Ovary (tissue), 7 donors: ENCODE measurements at regions not wholly inside any gene's neighbourhood (a gene's known extent, or its start where the extent isn't known, plus 50 kb on each side); places are given as distances from the start of the nearest gene placed in this dataset.

Experiments
- DNase-seq, 5 donors: peaks; one replicate each; pipeline ENCODE4 v3.0.0-alpha.2; 2019 to 2020
- H3K27ac ChIP-seq, 2 donors: fragments of 200-600 bp; one replicate each; pipeline versions ENCODE4 v1.5.1 to v1.8.0; 2019 to 2022
- H3K27me3 ChIP-seq: fragments of 200-600 bp; one replicate; pipeline ENCODE4 v1.8.0; 2022
- H3K36me3 ChIP-seq: fragments of 200-600 bp; sonication (generic); one replicate; pipeline ENCODE4 v1.5.1; 2019
- H3K4me1 ChIP-seq: one replicate; pipeline ENCODE4 v1.8.1; 2013; ENCODE audit warnings: mild to moderate bottlenecking, moderate library complexity; ENCODE audit not compliant: insufficient read depth
- H3K4me3 ChIP-seq: fragments of 200-600 bp; sonication (generic); one replicate; pipeline ENCODE4 v1.5.1; 2017
- H3K9me3 ChIP-seq, 2 donors: fragments of 200-600 bp in 1 of 2; sonication (generic) in 1 of 2; one replicate each; pipeline versions ENCODE4 v1.5.1 to v1.8.1; 2013 to 2019; ENCODE audit warnings: mild to moderate bottlenecking in 1 of 2, moderate library complexity in 1 of 2
- EP300 ChIP-seq: sonication (generic); formaldehyde crosslinking; IDR thresholded peaks from one replicate; pipeline ENCODE4 v1.6.1; 2017; ENCODE audit warnings: antibody characterized with exemption
- POLR2A ChIP-seq: fragments of 450-650 bp; IDR thresholded peaks from one replicate; pipeline ENCODE4 v1.6.1; 2017; ENCODE audit warnings: antibody characterized with exemption, mild to moderate bottlenecking, moderate library complexity
- WGBS, 3 donors: extraction: QIAGEN DNeasy Blood & Tissue Kit in 1 of 3; methylation state at CpG; one replicate each; pipeline versions ENCODE4 v1.1.5 to v1.1.7; 2013 to 2017; 5-methylcytosine and 5-hydroxymethylcytosine counted together
- intact Hi-C, 4 donors: fragments of 100-400 bp; cut with DNase I; formaldehyde crosslinking; loops; one replicate each; pipeline versions ENCODE4 v1.11.0 to v1.15.1; 2022 to 2023
- TF ChIP-seq, protein P1 (sequence below), 3 donors: fragments of 450-650 bp in 2 of 3; fragments of 200-600 bp in 1 of 3; IDR thresholded peaks; one replicate each; pipeline versions ENCODE4 v1.5.1 to v1.8.0; 2016 to 2022; ENCODE audit warnings: antibody characterized with exemption in 3 of 3, mild to moderate bottlenecking in 1 of 3
- donor health status: DM: no; HTN: no; CAD: no; lungs with moderate emphysema.
- donor health status: DM: no; HTN: no; CAD: no.
- donor health status: Bipolar disorder and iron deficiency.
- donor health status: DM: no; HTN: no; CAD: no.
- donor health status: DM: yes; HTN: yes; CAD: no.

DNA sequence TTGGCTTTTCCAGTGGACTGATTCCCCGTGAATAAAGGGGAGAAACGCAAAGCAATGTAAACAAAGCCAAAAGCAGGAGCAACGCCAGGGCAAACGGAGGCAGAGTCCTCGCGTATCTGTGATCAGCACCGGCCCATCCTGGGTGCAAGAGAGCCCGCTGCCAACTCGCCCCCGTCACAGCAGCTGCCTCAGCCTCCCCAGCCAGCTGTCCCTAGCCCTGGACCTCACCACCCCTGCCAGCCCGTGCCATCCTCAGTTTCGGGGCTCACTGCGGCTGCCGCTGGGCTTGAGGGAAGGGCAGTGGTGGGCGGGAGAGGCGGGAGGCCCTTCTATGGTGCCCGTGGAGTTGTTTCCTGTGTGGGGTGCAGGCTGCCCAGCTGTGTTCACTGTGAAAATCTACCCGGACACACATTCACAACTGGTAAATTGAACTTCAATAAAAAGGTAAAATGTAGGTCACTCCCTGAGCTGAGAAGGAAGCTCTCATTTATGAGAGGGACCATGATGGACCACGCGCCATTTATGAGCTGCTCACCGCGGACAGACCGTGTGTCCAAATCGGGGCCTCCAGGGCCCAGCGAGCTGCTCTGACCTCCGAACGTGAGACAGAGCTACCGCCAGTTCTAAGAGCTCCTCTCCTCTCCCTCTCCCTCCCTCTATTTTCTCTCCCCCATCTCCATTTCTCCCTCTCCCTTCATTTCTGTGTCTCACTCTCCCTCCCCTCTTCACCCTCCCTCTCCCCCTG, 330.5 kb upstream of the SFSWAP start:
- Histone ChIP-seq H3K27ac (no peak overlapping the region), H3K27me3 (no peaks in the 10 kb centered on the region), H3K4me1 (peaks cover 10% of the 10 kb centered on the region), H3K36me3 (no peaks in the 10 kb centered on the region), H3K4me3 (no peak overlapping the region), H3K9me3 (no peaks in the 10 kb centered on the region)
- no peak for TF ChIP-seq EP300
- no peak for TF ChIP-seq POLR2A
- TF ChIP-seq, protein P1, sequence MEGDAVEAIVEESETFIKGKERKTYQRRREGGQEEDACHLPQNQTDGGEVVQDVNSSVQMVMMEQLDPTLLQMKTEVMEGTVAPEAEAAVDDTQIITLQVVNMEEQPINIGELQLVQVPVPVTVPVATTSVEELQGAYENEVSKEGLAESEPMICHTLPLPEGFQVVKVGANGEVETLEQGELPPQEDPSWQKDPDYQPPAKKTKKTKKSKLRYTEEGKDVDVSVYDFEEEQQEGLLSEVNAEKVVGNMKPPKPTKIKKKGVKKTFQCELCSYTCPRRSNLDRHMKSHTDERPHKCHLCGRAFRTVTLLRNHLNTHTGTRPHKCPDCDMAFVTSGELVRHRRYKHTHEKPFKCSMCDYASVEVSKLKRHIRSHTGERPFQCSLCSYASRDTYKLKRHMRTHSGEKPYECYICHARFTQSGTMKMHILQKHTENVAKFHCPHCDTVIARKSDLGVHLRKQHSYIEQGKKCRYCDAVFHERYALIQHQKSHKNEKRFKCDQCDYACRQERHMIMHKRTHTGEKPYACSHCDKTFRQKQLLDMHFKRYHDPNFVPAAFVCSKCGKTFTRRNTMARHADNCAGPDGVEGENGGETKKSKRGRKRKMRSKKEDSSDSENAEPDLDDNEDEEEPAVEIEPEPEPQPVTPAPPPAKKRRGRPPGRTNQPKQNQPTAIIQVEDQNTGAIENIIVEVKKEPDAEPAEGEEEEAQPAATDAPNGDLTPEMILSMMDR (IDR thresholded peaks at IDR 0.05) = no peak
- intact Hi-C loops = no loop called here
- WGBS, 3 donors = 55 to 67% (median 56%) methylated on average over 28 of the region's 28 CpGs
- peak in 1 of 5 donors; percentile 31 for DNase-seq

DNA sequence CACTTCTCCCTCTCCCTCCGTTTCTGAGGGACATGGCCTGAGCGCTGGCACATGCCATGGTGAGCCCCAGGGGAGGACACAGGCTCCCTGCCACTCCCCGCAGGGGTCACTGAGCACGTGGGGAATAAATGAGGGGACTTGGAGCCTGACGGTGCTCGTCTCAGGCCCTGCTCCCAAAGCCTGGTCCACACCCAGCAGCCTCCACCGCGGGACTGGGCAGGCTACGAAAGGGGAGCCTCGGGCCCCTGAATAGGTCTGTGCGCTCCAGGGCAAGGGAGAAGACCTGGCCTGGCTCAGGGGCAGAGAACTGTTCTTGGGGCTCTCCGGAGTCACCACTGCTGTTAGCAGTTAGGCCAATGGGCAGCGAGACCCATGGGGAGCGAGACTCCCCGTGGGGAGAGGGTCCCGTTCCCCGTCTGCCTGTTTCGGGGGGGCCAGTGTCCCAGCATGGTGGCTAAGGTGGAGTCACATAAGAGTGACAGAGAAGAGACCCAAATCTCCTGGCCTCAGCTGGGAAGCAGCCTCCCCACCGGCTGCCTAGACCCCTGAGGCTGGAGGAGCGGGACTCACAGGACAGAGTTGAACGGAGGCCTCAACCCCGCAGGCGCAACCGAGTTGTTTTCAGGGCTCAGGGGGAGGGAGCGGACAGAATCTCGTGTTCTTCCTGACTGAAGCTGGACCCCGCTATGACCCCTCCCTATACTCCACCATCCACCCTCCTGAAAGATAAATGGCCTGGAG, 329.8 kb upstream of the SFSWAP start:
- no peak overlapping the region for H3K27ac ChIP-seq
- H3K9me3 ChIP-seq = no peaks in the 10 kb centered on the region
- TF ChIP-seq, protein P1 (IDR thresholded peaks at IDR 0.05) = no peak
- no peak for TF ChIP-seq EP300
- no peak for TF ChIP-seq POLR2A
- 63 to 80% (median 76%) methylated on average over 27 of the region's 27 CpGs for WGBS, 3 donors
- DNase-seq = peak in 1 of 5 donors; percentile 12
- peaks cover 2% of the 10 kb centered on the region for H3K4me1 ChIP-seq
- intact Hi-C loops = no loop called here
- no peaks in the 10 kb centered on the region for H3K36me3 ChIP-seq
- H3K4me3 ChIP-seq = no peak overlapping the region
- H3K27me3 ChIP-seq = no peaks in the 10 kb centered on the region

DNA sequence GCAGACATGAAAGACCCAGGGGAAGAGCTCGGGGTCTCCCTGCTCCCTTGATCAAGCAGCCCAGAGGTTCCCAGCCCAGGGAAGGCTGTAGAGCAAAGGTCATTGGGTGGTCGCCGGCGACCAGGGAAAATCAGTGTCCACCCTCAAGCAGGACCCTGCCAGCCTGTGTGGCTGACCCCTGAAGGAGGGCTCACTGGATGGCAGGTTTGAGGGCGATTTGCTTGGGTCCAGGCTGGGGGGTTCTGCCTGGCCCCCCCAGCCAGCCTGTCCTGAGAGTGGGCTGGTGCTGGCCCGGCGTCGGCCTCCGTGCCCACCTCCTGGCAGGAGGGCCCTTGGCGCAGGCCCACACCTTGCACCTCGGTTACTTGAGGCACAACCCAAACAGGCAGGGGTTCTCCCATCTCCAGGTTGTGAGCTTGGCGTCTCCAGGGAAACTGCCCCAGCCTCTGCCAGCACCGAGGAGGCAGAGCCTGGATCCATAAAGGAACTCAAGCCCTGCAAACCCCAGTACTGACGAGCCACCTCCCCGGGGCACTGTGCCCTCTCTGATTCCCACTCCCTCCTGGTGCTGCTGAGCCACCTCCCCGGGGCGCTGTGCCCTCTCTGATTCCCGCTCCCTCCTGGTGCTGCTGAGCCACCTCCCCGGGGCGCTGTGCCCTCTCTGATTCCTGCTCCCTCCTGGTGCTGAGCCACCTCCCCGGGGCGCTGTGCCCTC, 329.0 kb upstream of the SFSWAP start:
- TF ChIP-seq POLR2A = no peak
- no peak for TF ChIP-seq EP300
- TF ChIP-seq, protein P1 (IDR thresholded peaks at IDR 0.05) = no peak
- H3K27me3 ChIP-seq = no peaks in the 10 kb centered on the region

DNA sequence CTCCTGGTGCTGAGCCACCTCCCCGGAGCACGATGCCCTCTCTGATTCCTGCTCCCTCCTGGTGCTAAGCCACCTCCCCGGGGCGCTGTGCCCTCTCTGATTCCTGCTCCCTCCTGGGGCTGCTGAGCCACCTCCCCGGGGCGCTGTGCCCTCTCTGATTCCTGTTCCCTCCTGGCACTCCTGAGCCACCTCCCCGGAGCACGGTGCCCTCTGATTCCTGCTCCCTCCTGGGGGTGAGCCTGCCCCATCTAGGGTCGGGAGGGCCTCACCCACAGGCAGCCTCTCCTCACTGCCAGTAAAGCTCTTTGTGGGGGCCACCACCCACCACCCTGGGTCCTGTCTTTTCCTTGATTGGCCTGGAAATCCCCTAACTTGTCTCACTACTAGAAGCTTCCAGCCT, 327.6 kb upstream of the SFSWAP start:
- WGBS, 3 donors = 81 to 91% (median 86%) methylated on average over 8 to 9 of the region's 9 CpGs
- peaks cover 2% of the 10 kb centered on the region for H3K4me1 ChIP-seq
- no peak overlapping the region for H3K4me3 ChIP-seq
- no peaks in the 10 kb centered on the region for H3K9me3 ChIP-seq
- TF ChIP-seq, protein P1 (IDR thresholded peaks at IDR 0.05) = no peak
- TF ChIP-seq POLR2A (no peak), EP300 (no peak)
- no peaks in the 10 kb centered on the region for H3K36me3 ChIP-seq
- H3K27ac ChIP-seq = no peak overlapping the region
- no peak for DNase-seq
- intact Hi-C loops = no loop called here
- H3K27me3 ChIP-seq = no peaks in the 10 kb centered on the region

More for the DNA sequence above, 329.0 kb upstream of the SFSWAP start:
- Histone ChIP-seq H3K4me3 (no peak overlapping the region), H3K27ac (no peak overlapping the region), H3K9me3 (no peaks in the 10 kb centered on the region), H3K4me1 (peaks cover 2% of the 10 kb centered on the region), H3K36me3 (no peaks in the 10 kb centered on the region)
- intact Hi-C loops = no loop called here
- DNase-seq = no peak
- 76 to 82% (median 79%) methylated on average over 21 to 22 of the region's 22 CpGs for WGBS, 3 donors
